ENCODE measurements at regions not wholly inside any gene's neighbourhood (a gene's known extent, or its start where the extent isn't known, plus 50 kb on each side); places are given as distances from the start of the nearest gene placed in this dataset.

DNA sequence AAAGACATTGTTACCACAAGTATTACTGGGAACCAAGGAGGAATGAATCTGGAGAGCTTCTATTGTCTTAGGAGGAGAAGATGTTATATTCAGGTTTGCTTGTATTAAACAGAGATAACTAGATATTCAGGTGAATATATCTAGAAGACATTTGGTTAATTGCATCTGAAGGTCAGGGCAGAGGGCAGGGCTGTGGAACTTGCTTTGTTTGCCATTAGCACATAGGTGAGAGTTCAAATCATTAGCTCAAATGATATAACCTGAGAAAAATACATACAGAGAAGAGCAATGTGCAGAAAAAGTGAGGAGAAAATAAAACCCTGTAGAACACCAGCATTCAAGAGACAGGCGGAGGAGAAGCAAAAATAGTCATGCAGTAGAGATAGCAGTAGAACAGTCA is 116.8 kb downstream of the DNAJB9 start:
- TF ChIP-seq, protein P1, sequence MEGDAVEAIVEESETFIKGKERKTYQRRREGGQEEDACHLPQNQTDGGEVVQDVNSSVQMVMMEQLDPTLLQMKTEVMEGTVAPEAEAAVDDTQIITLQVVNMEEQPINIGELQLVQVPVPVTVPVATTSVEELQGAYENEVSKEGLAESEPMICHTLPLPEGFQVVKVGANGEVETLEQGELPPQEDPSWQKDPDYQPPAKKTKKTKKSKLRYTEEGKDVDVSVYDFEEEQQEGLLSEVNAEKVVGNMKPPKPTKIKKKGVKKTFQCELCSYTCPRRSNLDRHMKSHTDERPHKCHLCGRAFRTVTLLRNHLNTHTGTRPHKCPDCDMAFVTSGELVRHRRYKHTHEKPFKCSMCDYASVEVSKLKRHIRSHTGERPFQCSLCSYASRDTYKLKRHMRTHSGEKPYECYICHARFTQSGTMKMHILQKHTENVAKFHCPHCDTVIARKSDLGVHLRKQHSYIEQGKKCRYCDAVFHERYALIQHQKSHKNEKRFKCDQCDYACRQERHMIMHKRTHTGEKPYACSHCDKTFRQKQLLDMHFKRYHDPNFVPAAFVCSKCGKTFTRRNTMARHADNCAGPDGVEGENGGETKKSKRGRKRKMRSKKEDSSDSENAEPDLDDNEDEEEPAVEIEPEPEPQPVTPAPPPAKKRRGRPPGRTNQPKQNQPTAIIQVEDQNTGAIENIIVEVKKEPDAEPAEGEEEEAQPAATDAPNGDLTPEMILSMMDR (IDR thresholded peaks at IDR 0.05; ENCODE audit: insufficient read depth, low read length): no peak
- TF ChIP-seq GABPA (IDR thresholded peaks at IDR 0.05; ENCODE audit: low read depth) (no peak), POLR2AphosphoS5 (IDR thresholded peaks at IDR 0.05; ENCODE audit: low read depth) (no peak), SPI1 (IDR thresholded peaks at IDR 0.05; ENCODE audit: borderline replicate concordance, low read depth) (no peak)
- TF ChIP-seq, protein P2, sequence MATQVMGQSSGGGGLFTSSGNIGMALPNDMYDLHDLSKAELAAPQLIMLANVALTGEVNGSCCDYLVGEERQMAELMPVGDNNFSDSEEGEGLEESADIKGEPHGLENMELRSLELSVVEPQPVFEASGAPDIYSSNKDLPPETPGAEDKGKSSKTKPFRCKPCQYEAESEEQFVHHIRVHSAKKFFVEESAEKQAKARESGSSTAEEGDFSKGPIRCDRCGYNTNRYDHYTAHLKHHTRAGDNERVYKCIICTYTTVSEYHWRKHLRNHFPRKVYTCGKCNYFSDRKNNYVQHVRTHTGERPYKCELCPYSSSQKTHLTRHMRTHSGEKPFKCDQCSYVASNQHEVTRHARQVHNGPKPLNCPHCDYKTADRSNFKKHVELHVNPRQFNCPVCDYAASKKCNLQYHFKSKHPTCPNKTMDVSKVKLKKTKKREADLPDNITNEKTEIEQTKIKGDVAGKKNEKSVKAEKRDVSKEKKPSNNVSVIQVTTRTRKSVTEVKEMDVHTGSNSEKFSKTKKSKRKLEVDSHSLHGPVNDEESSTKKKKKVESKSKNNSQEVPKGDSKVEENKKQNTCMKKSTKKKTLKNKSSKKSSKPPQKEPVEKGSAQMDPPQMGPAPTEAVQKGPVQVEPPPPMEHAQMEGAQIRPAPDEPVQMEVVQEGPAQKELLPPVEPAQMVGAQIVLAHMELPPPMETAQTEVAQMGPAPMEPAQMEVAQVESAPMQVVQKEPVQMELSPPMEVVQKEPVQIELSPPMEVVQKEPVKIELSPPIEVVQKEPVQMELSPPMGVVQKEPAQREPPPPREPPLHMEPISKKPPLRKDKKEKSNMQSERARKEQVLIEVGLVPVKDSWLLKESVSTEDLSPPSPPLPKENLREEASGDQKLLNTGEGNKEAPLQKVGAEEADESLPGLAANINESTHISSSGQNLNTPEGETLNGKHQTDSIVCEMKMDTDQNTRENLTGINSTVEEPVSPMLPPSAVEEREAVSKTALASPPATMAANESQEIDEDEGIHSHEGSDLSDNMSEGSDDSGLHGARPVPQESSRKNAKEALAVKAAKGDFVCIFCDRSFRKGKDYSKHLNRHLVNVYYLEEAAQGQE (IDR thresholded peaks at IDR 0.05; ENCODE audit: insufficient replicate concordance, low read depth): no peak

Measured in HL-60 (cell line).